Erythroblast (primary cell): ENCODE measurements at regions not wholly inside any gene's neighbourhood (a gene's known extent, or its start where the extent isn't known, plus 50 kb on each side); places are given as distances from the start of the nearest gene placed in this dataset.

ENCODE experiments used
- GATA1 ChIP-seq: IDR thresholded peaks from 2 replicates; pipeline ENCODE4 v1.6.1; 2011; ENCODE audit warnings: low read depth, mild to moderate bottlenecking, control low read depth, low read length, moderate library complexity
- POLR2A ChIP-seq: IDR thresholded peaks from 2 replicates; pipeline ENCODE4 v1.6.1; 2011; ENCODE audit warnings: mild to moderate bottlenecking, low read length

- TF ChIP-seq POLR2A (no peak), GATA1 (no peak)
Measured at GRCh38 chr17:77376795-77377709, 236.3 kb downstream of the SEC14L1 start.
